Astrocyte (in vitro differentiated cells and primary cell): ENCODE measurements at regions not wholly inside any gene's neighbourhood (a gene's known extent, or its start where the extent isn't known, plus 50 kb on each side); places are given as distances from the start of the nearest gene placed in this dataset.

ENCODE experiments used
- CTCF ChIP-seq: IDR thresholded peaks from 2 replicates; pipeline ENCODE4 v1.5.1; 2011; ENCODE audit warnings: low read depth, mild to moderate bottlenecking, inconsistent platforms, low read length, moderate library complexity; ENCODE audit not compliant: insufficient read depth
- EZH2 ChIP-seq: IDR thresholded peaks from 2 replicates; pipeline ENCODE4 v1.6.1; 2012; ENCODE audit warnings: mild to moderate bottlenecking, low read length, inconsistent platforms; ENCODE audit not compliant: insufficient read depth

- TF ChIP-seq CTCF (no peak), EZH2 (no peak)
Observed at GRCh38 chr5:109573766-109574165, 116.0 kb upstream of the MAN2A1 start.
